NCI-H2081 (cell line): ENCODE measurements at regions not wholly inside any gene's neighbourhood (a gene's known extent, or its start where the extent isn't known, plus 50 kb on each side); places are given as distances from the start of the nearest gene placed in this dataset.

Experiments
- DNase-seq, 2 experiments: peaks; one replicate each; lab custom pipeline; 2025; lab: John Stamatoyannopoulos, UW

- no peak for DNase-seq
Measured at GRCh38 chr5:30846171-30846570, 347.3 kb upstream of the CDH6 start.

- DNase-seq, result no peak
Measured at GRCh38 chr5:30845194-30845593, 348.3 kb upstream of the CDH6 start.

DNA sequence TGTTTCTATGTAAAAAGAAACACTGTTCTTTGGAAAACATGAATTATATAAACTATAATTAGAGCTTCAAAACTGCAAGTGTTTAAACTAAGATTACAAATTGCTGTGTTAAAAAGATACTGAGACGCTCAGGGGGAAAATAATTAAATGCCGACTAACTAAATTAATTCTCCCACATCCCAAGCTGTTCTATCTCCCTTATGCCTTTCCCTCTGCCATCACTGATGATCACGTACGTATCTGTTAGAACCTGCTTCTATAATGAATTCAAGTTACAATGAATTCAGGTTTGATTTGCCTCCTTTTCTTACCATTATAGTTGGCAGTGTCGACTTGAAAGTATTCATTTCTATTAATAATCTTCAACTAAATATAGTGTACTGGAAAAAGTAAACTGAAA, 349.9 kb upstream of the CDH6 start:
- no peak for DNase-seq

DNA sequence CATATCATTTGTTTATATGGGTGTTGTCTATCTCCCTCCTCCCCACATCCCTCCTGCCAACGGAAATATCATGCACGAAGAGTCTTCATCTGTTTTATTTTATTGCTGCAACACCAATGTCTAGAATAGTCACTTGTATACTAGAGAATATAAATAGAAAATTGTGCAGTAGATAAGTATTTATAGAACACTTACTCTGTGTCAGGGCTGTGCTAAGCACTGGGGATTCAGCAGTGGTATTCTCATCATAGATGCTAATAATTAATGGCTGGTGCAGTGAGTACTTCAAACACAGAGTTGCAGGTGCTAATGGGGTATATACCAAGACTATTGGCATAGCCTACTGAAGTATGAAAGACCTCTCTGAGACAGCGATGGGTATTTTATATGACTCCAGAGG, 353.5 kb upstream of the CDH6 start:
- DNase-seq, result no peak

- no peak for DNase-seq
Measured at GRCh38 chr5:30838936-30839496, 354.5 kb upstream of the CDH6 start.

DNA sequence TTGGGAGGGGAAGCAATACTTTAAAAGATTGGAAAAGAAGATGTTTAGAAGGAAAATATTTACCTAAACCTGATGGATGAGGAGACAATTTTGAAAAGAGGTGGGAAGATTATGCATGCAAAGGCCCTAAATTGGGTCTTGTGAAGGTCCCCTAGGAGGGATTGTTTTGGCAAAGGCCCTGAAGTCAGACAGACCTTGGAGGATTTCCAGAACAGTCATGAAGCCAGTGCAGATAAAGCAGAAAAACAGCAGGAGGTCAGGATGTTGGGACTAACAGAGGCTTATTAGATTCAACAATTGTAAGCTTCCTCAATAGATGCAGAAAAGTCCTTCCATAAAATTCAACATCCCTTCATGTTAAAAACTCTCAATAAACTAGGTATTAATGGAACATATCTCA, 361.0 kb upstream of the CDH6 start:
- DNase-seq, result peak; percentile 87 to 96

DNA sequence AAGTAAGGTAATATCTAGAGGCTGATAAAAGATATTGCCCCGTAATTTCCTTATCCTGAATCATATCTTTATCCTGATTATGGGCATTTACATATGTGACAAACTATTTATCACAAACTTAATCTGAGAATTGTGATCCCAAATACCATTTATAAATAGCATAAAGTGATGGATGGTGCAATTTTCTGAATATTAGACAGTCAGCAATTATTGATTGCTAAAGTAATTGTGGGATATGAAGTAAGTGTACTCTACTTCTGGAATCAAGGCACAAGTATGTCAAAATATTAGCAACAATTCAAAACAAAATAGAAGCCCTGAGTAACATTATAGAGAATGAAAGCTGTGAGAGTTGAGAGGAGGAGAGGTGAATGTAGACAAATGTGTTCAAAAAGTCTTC, 361.9 kb upstream of the CDH6 start:
- DNase-seq, result no peak

DNA sequence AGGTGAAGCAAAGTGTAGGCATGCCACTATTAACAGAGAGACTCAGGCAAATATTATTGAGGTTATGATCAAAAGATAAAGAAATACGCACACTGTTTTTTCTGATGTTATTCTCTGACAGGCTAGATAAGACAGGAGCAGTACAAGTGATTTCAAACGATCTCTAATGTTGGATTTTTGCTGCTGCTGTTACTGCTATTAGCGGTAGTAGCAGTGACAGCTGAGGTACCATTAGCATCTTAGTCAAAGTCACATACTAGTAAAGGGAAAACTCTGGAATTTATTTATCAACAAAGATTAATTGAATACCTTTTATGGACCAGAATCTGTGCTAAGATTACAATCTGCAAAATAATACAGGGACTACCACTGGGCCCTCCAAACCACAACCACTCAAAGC, 362.4 kb upstream of the CDH6 start:
- no peak for DNase-seq

- DNase-seq, result no peak
Measured at GRCh38 chr5:30811298-30811697, 382.2 kb upstream of the CDH6 start.

- DNase-seq, result peak; percentile 21 to 68
Measured at GRCh38 chr5:30809933-30810332, 383.6 kb upstream of the CDH6 start.

GRCh38 chr5:30808996-30809395, 384.5 kb upstream of the CDH6 start:
- peak in 1 of 2 experiments; percentile 61 for DNase-seq

GRCh38 chr5:30804739-30805505, 388.6 kb upstream of the CDH6 start:
- DNase-seq, result peak in 1 of 2 experiments; percentile 30

DNA sequence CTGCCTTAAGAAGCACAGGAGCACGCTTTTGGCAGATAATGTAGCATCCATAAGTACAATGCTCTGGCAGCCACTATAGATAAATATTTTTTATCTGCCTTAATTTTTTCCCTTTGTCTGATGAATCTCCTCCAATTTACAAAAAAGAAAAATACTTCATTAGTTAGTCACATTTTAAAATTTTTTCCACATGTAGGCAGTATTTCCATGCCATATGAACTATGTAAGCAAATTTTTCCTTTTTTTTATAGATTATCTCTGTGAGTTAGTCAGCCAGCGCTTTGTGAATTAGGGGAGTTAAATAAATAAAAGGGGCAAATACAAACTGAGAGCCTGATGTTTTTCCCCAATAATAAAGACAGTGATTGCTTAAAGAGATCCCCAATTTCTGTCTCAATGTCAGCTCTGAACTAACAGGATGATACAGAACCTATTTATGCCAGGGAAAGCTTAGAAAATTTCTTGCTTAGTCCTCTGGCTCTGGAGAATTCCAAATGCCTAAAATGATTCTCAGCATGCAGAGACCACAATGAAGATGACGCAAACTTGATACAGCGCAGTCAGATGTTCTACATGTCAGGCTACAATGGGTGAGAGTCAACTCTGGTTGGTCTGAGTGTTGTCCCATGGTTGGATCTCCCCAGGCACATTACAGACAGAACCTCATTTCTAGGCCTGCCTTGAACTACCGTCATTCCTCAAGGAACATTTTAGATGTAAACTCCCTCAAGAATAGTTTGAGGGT, 390.4 kb upstream of the CDH6 start:
- no peak for DNase-seq

DNA sequence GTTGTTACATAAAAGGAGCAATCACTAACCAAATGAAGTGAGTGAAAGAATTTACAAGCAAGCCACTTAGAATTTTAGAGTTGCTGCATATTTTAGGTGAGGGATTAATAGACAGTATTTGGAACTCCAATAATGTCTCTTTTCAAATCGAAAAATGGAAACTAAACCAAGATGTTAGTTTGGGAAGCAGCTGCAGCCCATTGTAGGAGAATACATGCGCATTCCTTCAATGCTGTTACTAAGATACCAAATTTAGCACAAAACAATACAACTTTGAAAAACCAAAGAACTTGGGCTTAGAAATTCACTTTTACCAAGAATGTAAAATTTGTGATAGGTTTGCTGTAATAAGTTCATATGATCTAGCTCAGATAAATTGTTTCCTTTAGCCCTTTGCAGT, 411.8 kb upstream of the CDH6 start:
- DNase-seq, result no peak

DNA sequence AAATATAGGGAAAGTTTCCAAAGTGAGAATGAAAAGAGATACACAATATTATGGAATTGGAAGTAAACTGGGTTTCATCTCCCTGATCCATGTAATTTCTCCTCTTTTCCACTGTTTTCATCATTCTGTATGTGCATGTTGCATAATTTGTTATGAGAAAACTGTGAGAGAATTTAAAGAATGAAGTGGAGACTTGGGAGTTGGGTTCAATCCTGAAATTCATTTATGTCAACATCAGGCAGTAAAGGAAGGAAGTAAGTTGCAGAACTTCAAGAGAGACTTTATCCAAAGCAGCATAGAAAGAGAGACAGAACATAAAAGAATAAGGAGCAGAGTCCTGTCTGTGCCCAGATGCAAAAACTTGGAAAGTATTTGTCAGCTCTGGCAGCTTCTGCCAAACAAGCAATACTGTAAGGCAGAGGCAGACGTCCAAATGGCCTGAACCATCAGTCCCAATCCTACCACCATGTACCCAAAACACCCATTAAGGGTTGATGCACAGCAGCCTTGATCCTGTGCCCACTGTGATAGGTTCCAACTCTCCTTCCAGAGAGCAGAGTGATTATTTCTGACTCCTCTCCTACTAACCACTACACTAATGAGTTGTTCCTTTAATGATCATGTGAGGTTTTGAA, 425.3 kb upstream of the CDH6 start:
- DNase-seq, result no peak

DNA sequence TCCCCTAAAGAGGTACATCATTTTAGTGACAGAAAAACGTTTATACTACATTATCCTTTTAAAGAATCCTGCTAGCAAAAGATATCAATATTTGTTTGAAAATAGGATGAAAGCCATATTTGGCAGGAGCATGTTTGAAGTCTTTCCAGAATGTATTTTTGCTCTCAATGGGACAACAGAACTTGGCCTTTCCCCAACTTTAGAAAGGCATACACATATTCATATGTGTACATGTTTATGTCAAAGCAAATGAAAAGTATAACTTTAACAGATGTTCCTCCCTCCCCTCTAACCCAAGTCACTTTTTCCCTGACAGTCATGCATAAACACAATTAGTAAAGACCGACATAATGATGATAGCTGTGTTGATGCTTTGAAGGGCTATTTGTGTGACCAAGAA, 427.8 kb upstream of the CDH6 start:
- no peak for DNase-seq

- DNase-seq, result no peak
Measured at GRCh38 chr5:30765227-30765626, 428.3 kb upstream of the CDH6 start.

DNA sequence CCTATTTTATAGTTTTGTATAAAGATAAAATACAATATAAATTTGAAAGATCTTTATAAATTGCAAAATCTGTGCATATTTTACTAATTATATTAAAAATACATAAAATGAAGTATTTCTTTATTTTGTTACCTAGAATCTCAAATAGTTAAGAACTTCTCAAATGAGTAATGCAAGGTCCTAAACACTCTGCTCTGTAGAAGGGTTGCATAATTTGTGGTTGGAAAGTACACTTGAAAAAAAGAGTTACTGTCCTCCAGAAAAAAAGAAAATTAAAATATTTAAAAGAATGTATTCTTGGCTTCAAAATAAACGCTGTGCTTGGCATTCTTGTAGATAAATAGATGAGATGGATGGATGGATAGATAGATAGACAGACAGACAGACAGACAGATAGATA, 428.8 kb upstream of the CDH6 start:
- DNase-seq, result no peak

- no peak for DNase-seq
Measured at GRCh38 chr5:30759731-30760130, 433.8 kb upstream of the CDH6 start.

- no peak for DNase-seq
Measured at GRCh38 chr5:30752015-30752414, 441.5 kb upstream of the CDH6 start.

DNA sequence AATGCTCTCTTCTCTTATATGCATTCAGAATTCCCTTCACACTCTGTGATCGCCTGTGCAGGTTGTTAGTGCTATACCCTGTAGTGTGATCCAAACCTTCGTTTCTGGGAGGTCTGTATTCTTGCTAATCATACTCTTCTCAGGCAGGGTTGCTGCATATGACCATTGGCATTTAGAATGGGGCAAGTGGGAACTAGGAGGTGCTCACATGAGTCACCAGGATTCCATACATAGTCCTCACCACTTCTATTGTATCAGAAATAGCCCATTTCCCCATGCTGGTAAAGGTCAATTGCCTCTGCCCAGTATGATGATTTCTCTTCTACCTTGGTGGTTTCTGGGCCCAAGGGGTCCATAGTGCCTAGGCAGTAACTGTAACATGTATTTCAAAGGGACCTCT, 443.5 kb upstream of the CDH6 start:
- no peak for DNase-seq

DNA sequence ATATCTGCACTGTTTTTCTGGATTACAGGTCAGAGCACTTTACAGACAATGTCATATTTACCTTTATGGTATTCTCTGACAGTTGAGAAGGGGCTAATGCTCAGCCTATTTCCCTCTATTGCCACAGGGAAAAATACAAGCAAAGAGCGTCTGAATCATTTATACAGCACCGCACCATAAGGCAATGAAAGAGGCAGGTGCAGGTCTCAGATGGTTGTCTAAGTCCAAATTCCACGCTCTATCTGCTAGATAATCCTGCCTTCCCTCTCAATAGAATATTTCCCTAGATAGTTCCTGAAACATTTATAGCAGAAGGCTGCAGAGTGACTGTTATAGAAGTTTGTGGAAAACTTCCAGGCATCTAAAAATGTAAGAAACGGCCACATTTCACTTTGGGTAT, 446.1 kb upstream of the CDH6 start:
- DNase-seq, result no peak

DNA sequence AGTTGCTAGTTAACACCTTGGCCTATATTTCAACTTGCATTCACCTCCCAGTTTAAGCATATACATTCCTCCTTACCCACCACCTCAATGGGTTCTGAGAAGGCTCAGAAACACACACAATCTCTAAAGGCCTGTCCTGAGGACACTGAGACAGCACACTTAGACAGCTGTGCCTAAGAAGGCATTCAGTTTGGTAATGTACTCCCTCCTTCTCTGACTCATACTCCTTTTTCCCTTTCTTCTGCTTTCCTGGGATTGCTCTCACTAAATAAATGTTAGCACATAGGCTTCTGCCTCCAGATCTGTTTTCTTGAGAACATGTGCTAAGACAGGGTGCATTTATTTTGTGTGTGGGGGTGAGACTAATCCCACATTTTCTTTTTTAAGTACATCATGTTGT, 456.8 kb upstream of the CDH6 start:
- no peak for DNase-seq
